GM19023 (cell line): ENCODE measurements at regions not wholly inside any gene's neighbourhood (a gene's known extent, or its start where the extent isn't known, plus 50 kb on each side); places are given as distances from the start of the nearest gene placed in this dataset.

Experiments
- ATAC-seq: cut with Tn5 transposase; IDR thresholded peaks from one replicate; pipeline ENCODE4 v1.9.1; 2021; ENCODE audit warnings: mild to moderate bottlenecking, moderate library complexity; ENCODE audit not compliant: unreplicated experiment

GRCh38 chr1:187871177-187871845 lies 1042.6 kb downstream of the PLA2G4A start:
- no peak for ATAC-seq

- ATAC-seq: no peak
Measured at GRCh38 chr1:187872550-187872949, 1043.8 kb downstream of the PLA2G4A start.

- no peak for ATAC-seq
Measured at GRCh38 chr1:187873126-187873525, 1044.4 kb downstream of the PLA2G4A start.

GRCh38 chr1:187876775-187877174 lies 1048.0 kb downstream of the PLA2G4A start:
- no peak for ATAC-seq

GRCh38 chr1:187877220-187877619 lies 1048.5 kb downstream of the PLA2G4A start:
- ATAC-seq: no peak

GRCh38 chr1:187878883-187879282 lies 1050.1 kb downstream of the PLA2G4A start:
- ATAC-seq: no peak

GRCh38 chr1:187883356-187883755 lies 1054.6 kb downstream of the PLA2G4A start:
- no peak for ATAC-seq

GRCh38 chr1:187891993-187892682 lies 1063.4 kb downstream of the PLA2G4A start:
- no peak for ATAC-seq

GRCh38 chr1:187892683-187893039 lies 1063.9 kb downstream of the PLA2G4A start:
- ATAC-seq: no peak

- no peak for ATAC-seq
Measured at GRCh38 chr1:187893471-187893870, 1064.7 kb downstream of the PLA2G4A start.

GRCh38 chr1:187894349-187894748 lies 1065.6 kb downstream of the PLA2G4A start:
- no peak for ATAC-seq

- no peak for ATAC-seq
Measured at GRCh38 chr1:187903223-187903622, 1074.5 kb downstream of the PLA2G4A start.

GRCh38 chr1:187909382-187909781 lies 1080.6 kb downstream of the PLA2G4A start:
- ATAC-seq: no peak

- ATAC-seq: no peak
Measured at GRCh38 chr1:187911820-187912219, 1083.1 kb downstream of the PLA2G4A start.

- no peak for ATAC-seq
Measured at GRCh38 chr1:187920976-187921375, 1092.2 kb downstream of the PLA2G4A start.

GRCh38 chr1:187921426-187921825 lies 1092.7 kb downstream of the PLA2G4A start:
- no peak for ATAC-seq

- ATAC-seq: no peak
Measured at GRCh38 chr1:187922255-187922654, 1093.5 kb downstream of the PLA2G4A start.

GRCh38 chr1:187924252-187924651 lies 1095.5 kb downstream of the PLA2G4A start:
- ATAC-seq: no peak

GRCh38 chr1:187928288-187928687 lies 1099.5 kb downstream of the PLA2G4A start:
- ATAC-seq: no peak

GRCh38 chr1:187928696-187929095 lies 1099.9 kb downstream of the PLA2G4A start:
- ATAC-seq: no peak

GRCh38 chr1:187931776-187932175 lies 1103.0 kb downstream of the PLA2G4A start:
- no peak for ATAC-seq

GRCh38 chr1:187933562-187934419 lies 1105.0 kb downstream of the PLA2G4A start:
- ATAC-seq: no peak
